Neuronal stem cell (in vitro differentiated cells): ENCODE measurements at regions not wholly inside any gene's neighbourhood (a gene's known extent, or its start where the extent isn't known, plus 50 kb on each side); places are given as distances from the start of the nearest gene placed in this dataset.

Experiments used
- DNase-seq: peaks from one replicate; pipeline ENCODE4 v3.0.0-alpha.2; 2013; ENCODE audit warnings: low spot score
- H2AFZ ChIP-seq: one replicate; pipeline ENCODE4 v1.6.1; 2013; ENCODE audit warnings: mild to moderate bottlenecking, low read length, inconsistent platforms
- H2AK5ac ChIP-seq: 2 replicates; pipeline ENCODE4 v1.6.1; 2013; ENCODE audit warnings: low read depth, mild to moderate bottlenecking, inconsistent platforms, low read length, moderate library complexity, mixed read lengths
- H2BK120ac ChIP-seq: 2 replicates; pipeline ENCODE4 v1.6.1; 2013; ENCODE audit warnings: low read depth, mild to moderate bottlenecking, inconsistent platforms, low read length, moderate library complexity, mixed read lengths
- H2BK12ac ChIP-seq: one replicate; pipeline ENCODE4 v1.6.1; 2013; ENCODE audit warnings: low read length, inconsistent platforms
- H2BK15ac ChIP-seq: 2 replicates; pipeline ENCODE4 v1.6.1; 2013; ENCODE audit warnings: mild to moderate bottlenecking, low read length, inconsistent platforms, mixed read lengths
- H2BK5ac ChIP-seq: one replicate; pipeline ENCODE4 v1.6.1; 2013; ENCODE audit warnings: inconsistent platforms, mild to moderate bottlenecking, low read length, moderate library complexity
- H3K14ac ChIP-seq: one replicate; pipeline ENCODE4 v1.6.1; 2013; ENCODE audit warnings: low read length, inconsistent platforms
- H3K18ac ChIP-seq: 2 replicates; pipeline ENCODE4 v1.6.1; 2013; ENCODE audit warnings: low read length, inconsistent platforms
- H3K23ac ChIP-seq: 2 replicates; pipeline ENCODE4 v1.6.1; 2013; ENCODE audit warnings: low read depth, mild to moderate bottlenecking, mixed read lengths, low read length, inconsistent platforms; ENCODE audit not compliant: poor library complexity
- H3K27ac ChIP-seq: replicated peaks from 3 replicates; pipeline ENCODE4 v1.5.1; 2013; ENCODE audit warnings: low read length, inconsistent platforms
- H3K27me3 ChIP-seq, 3 experiments: 2 replicates each; pipeline ENCODE4 v1.6.1; 2013; ENCODE audit warnings: low read length in 3 of 3, mild to moderate bottlenecking in 2 of 3, inconsistent platforms in 1 of 3, low read depth in 1 of 3, mixed read lengths in 1 of 3, moderate library complexity in 1 of 3; ENCODE audit not compliant: control insufficient read depth in 3 of 3, insufficient read depth in 3 of 3
- H3K36me3 ChIP-seq, 2 donors: replicated peaks in 1 of 2; 2 replicates each; pipeline ENCODE4 v1.6.1; 2013; ENCODE audit warnings: low read length in 2 of 2; ENCODE audit not compliant: control insufficient read depth in 2 of 2, insufficient read depth in 2 of 2
- H3K4ac ChIP-seq: 2 replicates; pipeline ENCODE4 v1.6.1; 2013; ENCODE audit warnings: inconsistent platforms, mild to moderate bottlenecking, low read length, moderate library complexity
- H3K4me1 ChIP-seq, 2 donors: 1 replicate in 1 of 2; 2 replicates in 1 of 2; pipeline ENCODE4 v1.6.1; 2013; ENCODE audit warnings: low read length in 2 of 2, low read depth in 1 of 2; ENCODE audit not compliant: control insufficient read depth in 2 of 2, insufficient read depth in 1 of 2
- H3K4me2 ChIP-seq: one replicate; pipeline ENCODE4 v1.6.1; 2013; ENCODE audit warnings: mild to moderate bottlenecking, low read length, inconsistent platforms; ENCODE audit not compliant: insufficient read depth, poor library complexity, severe bottlenecking
- H3K4me3 ChIP-seq, 2 donors: 2 replicates each; pipeline ENCODE4 v1.5.1; 2013; ENCODE audit warnings: low read length in 2 of 2, mild to moderate bottlenecking in 2 of 2, inconsistent platforms in 1 of 2, moderate library complexity in 1 of 2
- H3K79me1 ChIP-seq: one replicate; pipeline ENCODE4 v1.6.1; 2013; ENCODE audit warnings: low read depth, mild to moderate bottlenecking, inconsistent platforms, low read length, moderate library complexity
- H3K9ac ChIP-seq: one replicate; pipeline ENCODE4 v1.6.1; 2013; ENCODE audit warnings: mild to moderate bottlenecking, low read depth, low read length, inconsistent platforms; ENCODE audit not compliant: poor library complexity
- H3K9me3 ChIP-seq, 2 donors: replicated peaks in 1 of 2; 2 replicates each; pipeline versions ENCODE3 to v1.6.1; 2013; ENCODE audit warnings: low read length in 2 of 2, mild to moderate bottlenecking in 2 of 2, inconsistent platforms in 1 of 2, low read depth in 1 of 2, mixed read lengths in 1 of 2, moderate library complexity in 1 of 2; ENCODE audit not compliant: control insufficient read depth in 2 of 2, insufficient read depth in 1 of 2
- H4K8ac ChIP-seq: one replicate; pipeline ENCODE4 v1.6.1; 2013; ENCODE audit warnings: low read depth, mild to moderate bottlenecking, inconsistent platforms, low read length, moderate library complexity
- H4K91ac ChIP-seq: one replicate; pipeline ENCODE4 v1.6.1; 2013; ENCODE audit warnings: low read length, low read depth, mild to moderate bottlenecking, inconsistent platforms; ENCODE audit not compliant: poor library complexity
- WGBS, 2 donors: extraction: QIAGEN DNeasy Blood & Tissue Kit; methylation state at CpG; one replicate each; pipeline ENCODE4 v1.1.7; 2013; ENCODE audit warnings: missing lambda C conversion rate in 2 of 2, mixed read lengths in 1 of 2; ENCODE audit not compliant: insufficient read length in 2 of 2, insufficient replicate concordance in 1 of 2; ENCODE audit errors: extremely low coverage in 2 of 2; 5-methylcytosine and 5-hydroxymethylcytosine counted together

- Histone ChIP-seq H4K91ac (no peak overlapping the region), H4K8ac (no peak overlapping the region), H3K27ac (no peak overlapping the region), H2BK12ac (no peak overlapping the region), H3K9me3 (no peaks in the 10 kb centered on the region), H3K4me3 (no peak overlapping the region), H3K79me1 (no peaks in the 10 kb centered on the region), H3K27me3 (no peaks in the 10 kb centered on the region), H3K9ac (no peak overlapping the region), H3K18ac (no peak overlapping the region), H2AK5ac (no peak overlapping the region), H3K4me2 (no peak overlapping the region), H2BK15ac (no peak overlapping the region), H3K36me3 (no peaks in the 10 kb centered on the region), H3K23ac (no peak overlapping the region), H3K4ac (no peak overlapping the region), H3K14ac (no peak overlapping the region), H2BK120ac (no peak overlapping the region), H2AFZ (no peak overlapping the region), H3K4me1 (no peaks in the 10 kb centered on the region), H2BK5ac (no peak overlapping the region)
- WGBS, 2 donors = no CpG with 5 or more reads among the region's 3 CpGs
- DNase-seq = no peak
These were observed 316.3 kb downstream of the CBLN1 start for GRCh38 chr16:48965386-48965785.

GRCh38 chr16:48963901-48964615 lies 317.6 kb downstream of the CBLN1 start:
- Histone ChIP-seq H3K14ac (no peak overlapping the region), H2BK12ac (no peak overlapping the region), H3K9me3 (no peaks in the 10 kb centered on the region), H3K4me2 (no peak overlapping the region), H2BK15ac (no peak overlapping the region), H2BK5ac (no peak overlapping the region), H3K4me1 (no peaks in the 10 kb centered on the region), H3K4me3 (no peak overlapping the region), H4K91ac (no peak overlapping the region), H3K79me1 (no peaks in the 10 kb centered on the region), H4K8ac (no peak overlapping the region), H3K27me3 (no peaks in the 10 kb centered on the region), H3K23ac (no peak overlapping the region), H3K27ac (no peak overlapping the region), H3K36me3 (no peaks in the 10 kb centered on the region), H3K18ac (no peak overlapping the region), H2BK120ac (no peak overlapping the region), H2AFZ (no peak overlapping the region), H3K9ac (no peak overlapping the region), H3K4ac (no peak overlapping the region), H2AK5ac (no peak overlapping the region)
- no CpG with 5 or more reads among the region's 1 CpG for WGBS, 2 donors
- DNase-seq = no peak

DNA sequence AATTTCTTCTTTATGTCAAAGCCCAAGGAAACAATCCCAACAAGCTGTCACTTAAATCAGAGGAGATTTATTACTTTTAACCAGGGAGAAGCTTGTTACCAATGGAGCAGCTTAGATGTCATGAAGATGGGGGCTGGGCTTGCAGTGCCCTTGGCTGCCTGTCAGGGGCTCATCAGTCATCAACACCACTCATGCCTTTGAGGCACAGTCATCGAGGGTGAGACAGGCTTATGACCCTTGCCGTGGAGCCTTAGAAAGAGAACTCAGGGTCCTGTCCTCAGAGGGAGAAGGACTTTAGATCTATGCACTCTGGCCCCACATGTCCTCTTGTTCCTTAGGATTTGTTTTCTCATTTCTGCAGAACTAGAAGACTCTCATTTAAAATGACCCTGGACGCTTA lies 318.3 kb downstream of the CBLN1 start:
- Histone ChIP-seq H3K27ac (no peak overlapping the region), H3K18ac (no peak overlapping the region), H4K91ac (no peak overlapping the region), H2BK5ac (no peak overlapping the region), H3K36me3 (no peaks in the 10 kb centered on the region), H2BK120ac (no peak overlapping the region), H3K14ac (no peak overlapping the region), H2AFZ (no peak overlapping the region), H4K8ac (no peak overlapping the region), H2BK15ac (no peak overlapping the region), H3K4me1 (no peaks in the 10 kb centered on the region), H3K9ac (no peak overlapping the region), H3K4me3 (no peak overlapping the region), H3K4ac (no peak overlapping the region), H3K79me1 (no peaks in the 10 kb centered on the region), H3K27me3 (no peaks in the 10 kb centered on the region), H3K9me3 (no peaks in the 10 kb centered on the region), H2BK12ac (no peak overlapping the region), H3K23ac (no peak overlapping the region), H2AK5ac (no peak overlapping the region), H3K4me2 (no peak overlapping the region)
- DNase-seq = no peak
- no CpG with 5 or more reads among the region's 3 CpGs for WGBS, 2 donors

DNA sequence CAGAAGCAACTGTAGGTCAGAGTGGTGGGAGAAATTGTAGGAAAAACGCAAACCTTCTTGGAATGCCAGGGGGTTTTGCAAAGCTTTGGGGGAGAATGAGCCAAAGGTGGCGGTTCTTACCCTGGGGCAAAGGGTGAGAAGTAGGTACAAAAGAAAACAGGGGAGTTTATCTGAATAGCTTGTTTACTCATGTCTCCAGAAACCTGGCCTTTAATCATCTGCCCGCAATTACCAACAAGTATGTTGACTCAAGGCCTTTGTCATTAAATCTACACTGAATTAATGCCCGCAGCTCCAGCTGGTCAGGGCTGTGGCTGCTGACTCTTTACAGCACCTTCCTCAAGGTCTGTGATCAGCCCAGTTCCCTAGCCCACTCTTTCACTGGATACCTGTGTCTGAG lies 320.1 kb downstream of the CBLN1 start:
- H3K9me3 ChIP-seq = no peaks in the 10 kb centered on the region
- H2BK12ac ChIP-seq = no peak overlapping the region
- no peaks in the 10 kb centered on the region for H3K4me1 ChIP-seq
- no peaks in the 10 kb centered on the region for H3K27me3 ChIP-seq
- no peak overlapping the region for H3K27ac ChIP-seq
- H2BK5ac ChIP-seq = no peak overlapping the region
- H3K9ac ChIP-seq = no peak overlapping the region
- no peak overlapping the region for H2AFZ ChIP-seq
- H4K8ac ChIP-seq = no peak overlapping the region
- no peak overlapping the region for H2BK15ac ChIP-seq
- H3K4ac ChIP-seq = no peak overlapping the region
- H4K91ac ChIP-seq = no peak overlapping the region
- no peak for DNase-seq
- H3K18ac ChIP-seq = no peak overlapping the region
- no peak overlapping the region for H2BK120ac ChIP-seq
- no peak overlapping the region for H2AK5ac ChIP-seq
- H3K36me3 ChIP-seq = no peaks in the 10 kb centered on the region
- WGBS, 2 donors = no CpG with 5 or more reads among the region's 4 CpGs
- no peak overlapping the region for H3K4me2 ChIP-seq
- no peak overlapping the region for H3K14ac ChIP-seq
- H3K79me1 ChIP-seq = no peaks in the 10 kb centered on the region
- H3K4me3 ChIP-seq = no peak overlapping the region
- no peak overlapping the region for H3K23ac ChIP-seq
